ENCODE measurements at regions not wholly inside any gene's neighbourhood (a gene's known extent, or its start where the extent isn't known, plus 50 kb on each side); places are given as distances from the start of the nearest gene placed in this dataset.

DNA sequence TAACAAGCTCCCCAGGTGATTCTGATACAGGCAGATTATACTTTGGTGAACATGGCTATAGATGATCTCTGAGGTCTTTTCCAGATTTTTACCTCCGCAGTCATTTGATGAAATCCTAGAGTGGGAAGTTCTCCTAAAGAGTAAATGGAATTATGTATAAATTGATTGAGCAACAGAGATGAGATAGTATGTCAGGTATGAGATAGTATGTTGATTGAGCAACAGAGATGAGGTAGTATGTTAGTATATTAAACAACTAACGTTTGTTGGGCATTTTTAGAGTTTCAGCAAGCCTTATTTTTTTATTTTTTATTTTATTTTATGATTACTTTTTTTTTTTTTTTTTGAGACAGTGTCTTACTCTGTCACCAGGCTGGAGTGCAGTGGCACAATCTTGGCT, 265.0 kb upstream of the SOX2 start:
- no peak for DNase-seq (ENCODE audit: low read depth in 2 of 2)

GRCh38 chr3:181442066-181442465, 269.7 kb upstream of the SOX2 start:
- DNase-seq (ENCODE audit: low read depth in 2 of 2): no peak

DNA sequence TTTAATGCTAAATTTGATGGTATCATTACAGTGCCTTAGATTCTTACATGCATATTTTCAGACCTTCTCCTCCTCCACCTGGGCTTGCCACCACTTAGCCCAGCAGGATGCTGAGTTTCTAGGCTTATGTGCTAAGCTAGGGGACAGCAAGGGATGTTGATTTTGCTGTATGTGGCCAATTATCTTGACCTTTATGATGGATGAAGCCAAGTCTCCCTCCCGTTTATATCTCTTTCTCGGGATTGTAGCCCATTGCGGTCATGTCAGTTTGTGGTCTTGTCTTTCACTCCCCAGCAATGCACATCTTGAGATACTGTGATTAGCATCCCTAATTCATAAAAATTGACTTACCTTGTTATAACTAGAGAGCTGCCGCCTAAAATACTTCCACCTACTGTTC, 278.7 kb upstream of the SOX2 start:
- no peak for DNase-seq (ENCODE audit: low read depth in 2 of 2)

- DNase-seq (ENCODE audit: low read depth in 2 of 2): no peak
Observed at GRCh38 chr3:181431748-181432147, 280.0 kb upstream of the SOX2 start.

DNA sequence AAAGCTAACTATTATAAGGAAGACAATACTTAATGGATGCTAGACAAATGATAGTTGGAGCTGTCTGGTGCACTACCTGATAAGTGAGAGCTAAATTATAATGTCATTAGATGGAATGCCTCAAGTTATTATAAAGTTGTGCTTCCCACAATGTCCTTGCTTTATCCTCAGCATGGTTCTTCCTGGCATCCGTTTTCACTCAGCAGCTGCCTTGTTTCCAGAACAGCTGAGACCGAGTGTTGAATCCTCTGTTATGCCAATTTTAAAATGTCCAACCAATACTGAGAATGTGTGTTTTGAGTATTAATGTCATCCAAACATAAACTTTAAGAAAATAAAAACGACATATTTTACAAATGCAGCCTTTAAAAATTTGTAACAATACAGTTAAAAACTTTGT, 286.7 kb upstream of the SOX2 start:
- no peak for DNase-seq (ENCODE audit: low read depth in 2 of 2)

DNA sequence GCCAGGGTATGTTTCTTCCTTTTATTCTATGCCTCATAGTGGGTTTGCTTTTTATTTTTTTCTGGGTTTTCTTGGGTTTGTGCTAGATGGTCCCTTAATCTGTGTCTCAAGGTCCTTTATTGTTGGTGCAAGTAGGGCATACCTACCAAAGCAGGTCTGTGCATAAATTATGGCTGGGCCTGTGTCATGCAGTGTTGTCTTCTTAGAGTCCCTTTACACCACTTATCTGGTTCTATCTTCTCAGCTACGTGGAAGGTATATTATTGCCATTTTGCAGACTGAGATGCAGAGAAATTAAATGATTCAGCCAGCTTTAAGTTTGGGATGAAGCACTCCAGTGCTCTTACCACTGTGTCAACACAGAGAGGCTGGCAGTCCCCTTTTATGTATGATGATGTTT, 293.5 kb upstream of the SOX2 start:
- no peak for DNase-seq (ENCODE audit: low read depth in 2 of 2)

DNA sequence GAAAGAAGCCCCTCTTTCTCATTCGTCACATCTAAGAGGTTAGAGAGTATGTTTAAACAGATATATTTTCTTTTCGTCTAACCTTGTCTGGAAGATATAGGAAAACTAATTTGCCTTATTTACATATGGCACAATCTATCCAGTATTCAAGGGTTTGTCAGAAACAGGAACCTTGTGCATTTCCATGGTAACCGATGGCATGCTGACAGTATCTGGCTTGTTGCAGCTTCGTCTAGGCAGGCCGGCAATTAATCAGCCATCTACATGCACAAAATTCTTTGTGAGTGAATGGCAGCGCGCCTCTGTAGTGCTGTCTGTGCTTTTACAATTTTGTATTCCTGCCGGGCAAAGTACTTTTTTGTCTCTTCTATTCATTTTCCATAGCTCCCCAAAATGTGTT, 294.0 kb upstream of the SOX2 start:
- DNase-seq (ENCODE audit: low read depth in 2 of 2): no peak

DNA sequence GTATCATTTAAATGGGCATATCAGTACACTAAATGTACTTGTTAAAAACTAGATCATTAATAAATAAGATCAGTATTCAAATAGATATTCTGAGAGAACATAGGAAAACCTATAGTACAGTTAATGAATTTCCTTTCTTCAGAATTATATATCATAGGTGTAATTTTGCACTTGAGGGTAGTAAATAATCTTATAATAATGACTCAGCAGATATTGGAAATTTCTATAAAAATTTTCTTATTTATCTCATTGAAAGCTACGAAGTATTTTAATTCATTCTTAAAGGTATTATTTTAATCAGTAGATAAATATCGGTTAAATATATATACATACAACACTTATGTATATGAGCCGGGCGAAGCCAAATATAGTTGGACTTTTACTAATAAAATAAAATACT, 300.9 kb upstream of the SOX2 start:
- no peak for DNase-seq (ENCODE audit: low read depth in 2 of 2)

DNA sequence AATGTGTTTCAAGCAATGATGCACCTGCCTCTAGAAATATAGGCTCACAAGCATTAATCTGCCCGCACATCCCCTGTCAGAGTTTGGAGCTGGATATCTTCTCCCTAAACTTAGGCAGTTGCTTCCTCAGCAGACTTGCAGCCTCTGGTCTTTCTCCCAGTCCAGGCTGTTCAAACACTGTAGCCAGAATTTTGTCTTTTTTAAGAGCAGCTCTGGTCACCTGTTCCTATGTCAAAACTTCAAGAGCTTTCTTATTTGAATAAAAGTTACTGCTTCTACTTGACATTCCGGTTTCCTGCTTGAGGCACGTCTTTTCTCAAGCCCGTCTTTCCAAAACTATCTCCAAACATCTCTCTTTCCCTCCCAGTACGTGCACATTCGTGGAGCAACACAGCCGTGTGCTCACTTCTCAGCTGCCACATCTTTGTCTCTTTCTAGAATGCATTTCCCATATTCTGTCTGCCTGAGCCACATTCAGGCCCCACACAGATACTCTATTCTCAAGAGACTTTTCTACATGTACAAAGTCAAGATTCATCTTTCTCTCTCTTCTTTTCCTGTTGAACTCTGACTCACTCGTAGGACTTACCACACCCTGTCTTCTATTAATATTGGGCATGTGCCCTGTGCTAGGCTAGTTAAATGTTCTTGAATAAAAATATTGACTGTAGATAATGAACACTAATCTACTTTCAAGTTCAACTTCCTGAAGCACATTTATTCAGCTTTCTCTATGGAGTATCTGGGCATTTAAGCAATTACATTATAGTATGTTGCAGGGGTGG, 307.7 kb upstream of the SOX2 start:
- no peak for DNase-seq (ENCODE audit: low read depth in 2 of 2)

- no peak for DNase-seq (ENCODE audit: low read depth in 2 of 2)
Observed at GRCh38 chr3:181402347-181402746, 309.4 kb upstream of the SOX2 start.

DNA sequence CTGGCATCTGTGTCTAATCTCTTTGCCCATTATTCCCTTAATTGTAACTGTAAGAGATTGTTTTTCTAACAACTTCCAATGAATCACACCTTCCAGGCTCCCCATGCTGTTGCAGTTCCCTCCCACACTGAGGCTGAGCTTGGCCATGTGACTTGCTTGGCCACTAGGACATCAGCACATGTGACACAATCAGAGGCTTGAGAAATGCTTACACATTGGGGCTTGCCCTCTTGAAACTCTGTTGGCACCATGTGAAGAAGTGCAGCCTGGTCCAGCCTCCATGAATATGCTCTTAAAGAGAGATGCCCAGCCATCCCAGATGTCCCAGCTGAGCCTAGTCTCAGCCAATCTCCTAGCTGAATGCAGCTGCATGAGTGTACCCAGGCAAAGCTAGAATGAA, 326.8 kb upstream of the SOX2 start:
- no peak for DNase-seq (ENCODE audit: low read depth in 2 of 2)

DNA sequence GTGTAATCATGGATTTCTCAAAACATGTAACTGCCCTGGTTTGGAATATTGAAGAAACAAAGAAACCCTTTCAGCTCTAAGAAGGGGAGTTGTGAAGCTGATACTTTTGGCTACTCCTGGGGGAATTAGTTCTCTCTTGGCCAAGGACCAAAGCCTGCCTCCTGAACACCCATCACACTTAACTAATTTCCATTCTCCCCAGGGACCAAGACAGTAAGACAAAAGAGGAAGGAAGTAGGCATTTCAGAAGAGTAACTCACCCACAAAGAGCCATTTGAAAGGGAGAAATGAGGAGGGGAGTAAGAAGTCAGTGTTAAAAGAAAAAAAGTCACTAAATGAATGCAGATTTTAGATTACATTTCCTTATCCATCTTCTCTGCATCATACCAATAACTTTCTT, 328.0 kb upstream of the SOX2 start:
- no peak for DNase-seq (ENCODE audit: low read depth in 2 of 2)

GRCh38 chr3:181383201-181383600, 328.5 kb upstream of the SOX2 start:
- no peak for DNase-seq (ENCODE audit: low read depth in 2 of 2)

DNA sequence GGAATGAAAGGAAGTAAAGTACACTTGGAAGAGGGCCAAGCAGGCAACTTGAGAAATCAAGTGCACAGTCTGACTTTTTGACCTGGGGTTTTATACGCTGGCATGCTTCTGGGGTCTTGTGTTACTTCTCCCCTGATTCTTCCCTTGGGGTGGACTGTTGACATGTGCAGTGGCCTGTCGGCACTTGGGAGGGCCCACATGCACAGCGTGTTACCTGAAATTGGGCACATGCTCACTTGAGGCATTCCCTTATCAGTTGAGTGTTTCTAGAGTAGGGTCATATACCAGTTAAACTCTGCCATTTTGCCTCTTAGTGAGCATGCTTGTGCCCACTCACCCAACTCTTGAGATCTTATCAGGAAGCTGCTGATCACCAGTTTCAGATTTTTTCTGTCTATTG, 329.1 kb upstream of the SOX2 start:
- DNase-seq (ENCODE audit: low read depth in 2 of 2): no peak

- DNase-seq (ENCODE audit: low read depth in 2 of 2): no peak
Observed at GRCh38 chr3:181379278-181379677, 332.4 kb upstream of the SOX2 start.

DNA sequence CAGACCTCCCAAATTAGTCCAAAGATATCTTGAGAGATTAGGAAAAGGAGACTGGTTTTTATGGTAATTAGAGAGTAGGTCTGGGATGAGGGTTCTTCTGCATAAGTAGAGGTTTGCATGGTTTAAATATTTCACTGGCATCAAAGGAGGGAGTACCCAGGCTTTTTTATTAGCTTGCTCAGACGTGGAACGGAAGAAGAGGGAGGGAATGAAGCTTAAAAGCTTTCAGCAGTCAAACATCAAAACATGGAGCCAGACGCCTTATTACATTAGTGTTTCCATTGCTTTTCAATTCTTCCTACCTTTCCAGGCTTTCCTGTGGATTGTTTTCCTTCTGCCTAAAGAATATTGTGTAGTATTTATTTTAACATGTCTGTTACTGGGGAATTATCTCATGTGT, 342.1 kb upstream of the SOX2 start:
- no peak for DNase-seq (ENCODE audit: low read depth in 2 of 2)

DNA sequence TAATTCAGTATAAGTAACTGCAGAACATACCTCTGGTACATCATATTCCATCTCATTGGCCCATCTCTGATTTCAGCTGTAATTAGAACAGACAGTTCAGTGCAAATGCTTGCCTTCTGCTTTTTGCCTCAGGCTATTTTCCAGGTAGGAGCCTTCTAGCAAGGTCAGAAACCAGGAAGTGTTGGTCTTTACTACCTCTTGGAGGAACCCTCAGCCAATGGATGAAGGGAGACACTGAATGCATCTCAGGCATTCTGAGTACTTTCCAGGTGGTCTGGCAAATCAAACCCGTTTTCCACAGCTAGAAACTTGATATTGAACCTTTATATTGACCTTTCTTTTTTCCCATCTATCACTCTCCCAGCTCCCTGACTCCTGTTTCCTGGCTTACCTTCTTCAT, 348.5 kb upstream of the SOX2 start:
- DNase-seq (ENCODE audit: low read depth in 2 of 2): no peak

DNA sequence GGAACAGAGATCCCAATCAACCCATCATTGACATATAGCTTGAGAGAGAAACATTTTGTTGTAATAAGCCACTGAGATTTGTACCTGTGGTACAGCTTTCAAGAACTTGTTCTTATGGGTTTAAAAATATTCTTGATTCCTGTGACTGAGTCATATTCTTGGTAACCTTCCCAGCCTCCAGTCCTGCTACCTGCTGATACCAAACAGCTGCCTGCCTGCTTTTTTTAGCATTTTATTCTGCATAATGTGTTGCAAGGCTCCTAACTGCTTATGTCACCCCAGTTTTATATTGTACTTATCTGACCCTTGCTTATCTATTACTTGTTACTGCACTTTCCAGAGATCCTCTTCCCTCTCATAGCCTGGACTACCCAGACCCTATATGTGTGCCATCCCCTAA, 349.3 kb upstream of the SOX2 start:
- no peak for DNase-seq (ENCODE audit: low read depth in 2 of 2)

DNA sequence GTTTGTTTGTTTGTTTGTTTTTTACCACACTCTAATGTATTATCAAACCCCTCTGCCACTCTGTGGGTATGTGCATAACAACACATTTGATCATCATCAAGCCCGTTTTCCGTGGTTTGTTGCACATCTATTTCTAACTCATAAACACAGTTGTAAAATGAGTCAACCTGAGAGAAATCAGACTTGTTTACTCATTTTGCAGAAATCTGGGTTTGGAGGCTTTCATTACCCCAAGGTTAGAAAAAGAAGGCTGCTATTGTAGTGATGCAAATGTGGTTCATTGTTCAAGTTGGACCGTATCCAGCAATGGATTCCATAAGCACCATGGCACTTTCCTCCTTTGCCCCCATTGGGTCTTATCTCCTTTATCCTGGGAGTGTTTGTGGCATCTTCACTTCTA, 353.2 kb upstream of the SOX2 start:
- no peak for DNase-seq (ENCODE audit: low read depth in 2 of 2)

DNA sequence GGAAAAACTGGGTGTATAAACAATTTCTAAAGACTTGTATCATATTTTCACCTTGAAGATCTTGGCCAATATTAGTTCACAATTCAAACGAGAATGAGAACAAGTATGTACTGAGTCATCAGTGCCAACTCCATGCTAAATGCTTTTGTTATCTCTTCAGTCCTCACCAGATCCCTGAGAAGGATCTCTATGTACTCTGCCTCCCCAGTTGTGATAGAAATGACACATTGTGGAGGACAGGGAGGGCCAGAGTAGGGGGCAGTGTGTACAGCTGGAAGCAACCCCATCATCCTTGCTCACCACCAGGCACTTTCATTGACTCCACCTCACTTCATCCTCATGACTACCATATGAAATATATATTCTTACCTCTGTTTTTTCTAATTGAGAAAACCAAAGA, 353.7 kb upstream of the SOX2 start:
- DNase-seq (ENCODE audit: low read depth in 2 of 2): no peak

- DNase-seq (ENCODE audit: low read depth in 2 of 2): no peak
Observed at GRCh38 chr3:181354140-181354539, 357.6 kb upstream of the SOX2 start.

DNA sequence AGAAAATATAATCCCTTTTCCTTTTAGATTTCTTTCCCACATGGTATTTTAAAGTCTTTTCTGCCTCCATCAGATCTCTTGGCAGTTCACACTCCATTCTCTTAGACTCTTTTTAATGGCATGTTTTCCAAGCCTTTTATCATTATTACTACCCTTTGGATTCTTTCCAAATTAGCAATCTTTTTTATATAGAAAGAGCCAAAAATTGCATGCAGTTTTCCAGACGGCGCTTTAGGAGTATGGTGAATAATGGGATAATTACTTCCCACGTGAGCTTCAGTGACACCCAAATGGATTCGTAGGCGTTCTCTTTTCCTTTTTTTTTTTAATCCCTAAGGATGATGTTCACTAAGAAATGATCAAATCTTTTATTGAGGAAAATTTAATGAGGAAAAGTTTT, 354.8 kb upstream of the DNAJC19 start:
- no peak for DNase-seq (ENCODE audit: low read depth in 2 of 2)

- DNase-seq (ENCODE audit: low read depth in 2 of 2): no peak
Observed at GRCh38 chr3:181336597-181336996, 347.1 kb upstream of the DNAJC19 start.

DNA sequence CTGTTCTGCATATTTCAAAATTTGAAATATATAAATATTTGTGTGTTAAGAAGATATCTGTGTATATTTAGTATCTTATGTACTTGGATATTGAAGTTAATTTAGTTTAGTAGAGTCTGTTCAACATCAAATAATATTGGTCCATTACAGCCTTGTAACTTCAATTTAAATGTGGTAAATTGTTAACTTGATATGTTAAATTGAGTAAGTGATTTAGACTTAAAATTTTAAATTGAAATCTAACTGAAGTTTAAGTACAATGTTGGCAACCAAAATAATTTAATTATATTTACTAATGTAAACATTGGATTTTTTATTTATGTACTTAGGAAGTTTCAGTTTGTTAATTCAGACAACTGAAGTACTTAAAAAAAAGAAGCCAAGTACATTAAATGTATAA, 343.9 kb upstream of the DNAJC19 start:
- DNase-seq (ENCODE audit: low read depth in 2 of 2): no peak

All from fibroblast of skin of left quadriceps (primary cell).